ENCODE measurements at regions not wholly inside any gene's neighbourhood (a gene's known extent, or its start where the extent isn't known, plus 50 kb on each side); places are given as distances from the start of the nearest gene placed in this dataset.

GRCh38 chr4:27096142-27096824 is 235.6 kb downstream of the STIM2 start:
- intact Hi-C loops (cut with DNase I): no loop called here
- peaks cover 0 to 17% (median 5%) of the 10 kb centered on the region in 9 donors for H3K27me3 ChIP-seq
- no peak overlapping the region for H3K27ac ChIP-seq
- H3K4me1 ChIP-seq: no peaks in the 10 kb centered on the region
- ATAC-seq (no peak), DNase-seq (no peak)
- no peaks in the 10 kb centered on the region for H3K9me3 ChIP-seq
- H3K4me3 ChIP-seq: no peak overlapping the region
- no peaks in the 10 kb centered on the region for H3K36me3 ChIP-seq
- TF ChIP-seq, protein P1, sequence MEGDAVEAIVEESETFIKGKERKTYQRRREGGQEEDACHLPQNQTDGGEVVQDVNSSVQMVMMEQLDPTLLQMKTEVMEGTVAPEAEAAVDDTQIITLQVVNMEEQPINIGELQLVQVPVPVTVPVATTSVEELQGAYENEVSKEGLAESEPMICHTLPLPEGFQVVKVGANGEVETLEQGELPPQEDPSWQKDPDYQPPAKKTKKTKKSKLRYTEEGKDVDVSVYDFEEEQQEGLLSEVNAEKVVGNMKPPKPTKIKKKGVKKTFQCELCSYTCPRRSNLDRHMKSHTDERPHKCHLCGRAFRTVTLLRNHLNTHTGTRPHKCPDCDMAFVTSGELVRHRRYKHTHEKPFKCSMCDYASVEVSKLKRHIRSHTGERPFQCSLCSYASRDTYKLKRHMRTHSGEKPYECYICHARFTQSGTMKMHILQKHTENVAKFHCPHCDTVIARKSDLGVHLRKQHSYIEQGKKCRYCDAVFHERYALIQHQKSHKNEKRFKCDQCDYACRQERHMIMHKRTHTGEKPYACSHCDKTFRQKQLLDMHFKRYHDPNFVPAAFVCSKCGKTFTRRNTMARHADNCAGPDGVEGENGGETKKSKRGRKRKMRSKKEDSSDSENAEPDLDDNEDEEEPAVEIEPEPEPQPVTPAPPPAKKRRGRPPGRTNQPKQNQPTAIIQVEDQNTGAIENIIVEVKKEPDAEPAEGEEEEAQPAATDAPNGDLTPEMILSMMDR (IDR thresholded peaks at IDR 0.05): peak in 1 of 12 donors; percentile 7
- no peak for TF ChIP-seq POLR2A (IDR thresholded peaks at IDR 0.05)
- WGBS, 4 donors: 73 to 75% (median 74%) methylated on average over 9 of the region's 9 CpGs

DNA sequence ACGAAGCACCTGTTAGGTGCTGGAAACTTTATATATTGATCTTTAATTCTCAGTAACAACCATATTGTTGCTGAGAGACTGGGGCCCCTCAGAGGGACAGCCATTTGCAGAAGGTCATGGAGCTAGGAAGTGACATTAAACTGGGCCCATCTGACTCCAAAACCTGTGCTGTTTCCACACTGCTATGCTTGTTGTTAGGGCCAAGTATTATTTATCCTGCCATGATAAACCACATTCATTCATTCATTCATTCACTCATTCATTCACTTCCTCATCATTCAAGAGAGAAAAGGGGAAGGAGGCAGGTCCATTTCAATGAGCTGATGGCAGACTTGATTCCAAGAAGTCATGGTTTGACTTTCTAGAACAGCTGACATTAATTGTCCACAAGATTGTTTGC is 237.4 kb downstream of the STIM2 start:
- intact Hi-C loops (cut with DNase I): no loop called here
- Histone ChIP-seq H3K27me3 (peaks cover 0 to 9% (median 0%) of the 10 kb centered on the region in 9 donors), H3K9me3 (no peaks in the 10 kb centered on the region), H3K27ac (no peak overlapping the region), H3K4me1 (no peaks in the 10 kb centered on the region), H3K36me3 (no peaks in the 10 kb centered on the region), H3K4me3 (no peak overlapping the region)
- TF ChIP-seq, protein P1 (IDR thresholded peaks at IDR 0.05): no peak
- no peak for TF ChIP-seq POLR2A (IDR thresholded peaks at IDR 0.05)
- DNase-seq (no peak), ATAC-seq (no peak)
- WGBS, 4 donors: 53 to 77% (median 58%) methylated on average over 1 of the region's 1 CpG

GRCh38 chr4:27100713-27101112 is 240.1 kb downstream of the STIM2 start:
- TF ChIP-seq, protein P1 (IDR thresholded peaks at IDR 0.05): no peak
- no peak for TF ChIP-seq POLR2A (IDR thresholded peaks at IDR 0.05)
- Histone ChIP-seq H3K4me3 (no peak overlapping the region), H3K4me1 (no peaks in the 10 kb centered on the region), H3K27me3 (peaks cover 0 to 8% (median 0%) of the 10 kb centered on the region in 9 donors), H3K9me3 (no peaks in the 10 kb centered on the region), H3K27ac (no peak overlapping the region), H3K36me3 (no peaks in the 10 kb centered on the region)
- intact Hi-C loops (cut with DNase I): no loop called here
- DNase-seq (no peak), ATAC-seq (no peak)
- 78 to 80% (median 79%) methylated on average over 10 of the region's 10 CpGs for WGBS, 4 donors

DNA sequence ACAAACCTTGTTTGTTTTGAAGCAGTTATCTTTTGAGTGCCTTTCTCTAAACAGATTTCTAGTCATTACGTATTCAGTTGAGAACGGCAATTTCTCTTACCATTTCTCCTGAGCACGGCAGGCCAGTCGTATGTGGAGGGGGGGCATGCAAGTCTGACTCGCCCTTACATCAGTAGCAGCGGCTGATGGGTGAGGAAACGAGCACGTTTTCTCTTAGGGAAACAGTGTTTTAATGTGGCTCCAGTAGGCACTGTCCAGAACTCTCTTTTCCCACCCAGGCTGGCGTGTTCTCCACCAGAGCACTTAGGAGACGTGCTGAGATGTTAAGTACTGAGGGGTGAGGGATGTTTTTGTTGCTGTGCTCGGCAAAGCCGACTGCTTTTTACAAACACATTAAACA is 240.5 kb downstream of the STIM2 start:
- no peak overlapping the region for H3K27ac ChIP-seq
- 64 to 71% (median 70%) methylated on average over 12 of the region's 12 CpGs for WGBS, 4 donors
- H3K36me3 ChIP-seq: no peaks in the 10 kb centered on the region
- no peaks in the 10 kb centered on the region for H3K4me1 ChIP-seq
- TF ChIP-seq, protein P1 (IDR thresholded peaks at IDR 0.05): no peak
- peaks cover 0 to 8% (median 0%) of the 10 kb centered on the region in 9 donors for H3K27me3 ChIP-seq
- H3K9me3 ChIP-seq: no peaks in the 10 kb centered on the region
- intact Hi-C loops (cut with DNase I): no loop called here
- no peak for ATAC-seq
- no peak overlapping the region for H3K4me3 ChIP-seq
- no peak for DNase-seq

Data from heart left ventricle (tissue), 16 donors.